ENCODE measurements at regions not wholly inside any gene's neighbourhood (a gene's known extent, or its start where the extent isn't known, plus 50 kb on each side); places are given as distances from the start of the nearest gene placed in this dataset.

GRCh38 chr12:28828318-28828717 is 320.8 kb upstream of the FAR2 start:
- DNase-seq = no peak

GRCh38 chr12:28830491-28830890 is 318.6 kb upstream of the FAR2 start:
- DNase-seq = no peak

GRCh38 chr12:28844718-28845117 is 304.4 kb upstream of the FAR2 start:
- no peak for DNase-seq

- no peak for DNase-seq
Measured at GRCh38 chr12:28851781-28852180, 297.3 kb upstream of the FAR2 start.

- DNase-seq = no peak
Measured at GRCh38 chr12:28855761-28856310, 293.2 kb upstream of the FAR2 start.

GRCh38 chr12:28857369-28857768 is 291.7 kb upstream of the FAR2 start:
- no peak for DNase-seq

- no peak for DNase-seq
Measured at GRCh38 chr12:28859551-28859950, 289.5 kb upstream of the FAR2 start.

GRCh38 chr12:28865776-28866175 is 283.3 kb upstream of the FAR2 start:
- no peak for DNase-seq

GRCh38 chr12:28866296-28866695 is 282.8 kb upstream of the FAR2 start:
- no peak for DNase-seq

GRCh38 chr12:28866715-28867503 is 282.2 kb upstream of the FAR2 start:
- DNase-seq = no peak

- no peak for DNase-seq
Measured at GRCh38 chr12:28868414-28868813, 280.7 kb upstream of the FAR2 start.

- no peak for DNase-seq
Measured at GRCh38 chr12:28869197-28869596, 279.9 kb upstream of the FAR2 start.

- DNase-seq = no peak
Measured at GRCh38 chr12:28870839-28871440, 278.1 kb upstream of the FAR2 start.

GRCh38 chr12:28872654-28873268 is 276.3 kb upstream of the FAR2 start:
- peak; percentile 5 for DNase-seq

GRCh38 chr12:28874758-28875157 is 274.3 kb upstream of the FAR2 start:
- DNase-seq = no peak

- DNase-seq = no peak
Measured at GRCh38 chr12:28876196-28876798, 272.8 kb upstream of the FAR2 start.

- DNase-seq = no peak
Measured at GRCh38 chr12:28877854-28878253, 271.2 kb upstream of the FAR2 start.

GRCh38 chr12:28878629-28879028 is 270.4 kb upstream of the FAR2 start:
- no peak for DNase-seq

GRCh38 chr12:28879379-28879778 is 269.7 kb upstream of the FAR2 start:
- DNase-seq = no peak

GRCh38 chr12:28882444-28882843 is 266.6 kb upstream of the FAR2 start:
- no peak for DNase-seq

GRCh38 chr12:28883406-28883997 is 265.6 kb upstream of the FAR2 start:
- DNase-seq = no peak

GRCh38 chr12:28884904-28885679 is 264.0 kb upstream of the FAR2 start:
- no peak for DNase-seq
